AG10803 (cell line): ENCODE measurements at regions not wholly inside any gene's neighbourhood (a gene's known extent, or its start where the extent isn't known, plus 50 kb on each side); places are given as distances from the start of the nearest gene placed in this dataset.

Experiments used
- DNase-seq: peaks from one replicate; pipeline ENCODE4 v3.0.0; 2010; ENCODE audit warnings: low read depth
- H3K4me3 ChIP-seq: 2 replicates; pipeline ENCODE4 v1.5.1; 2011; ENCODE audit warnings: mild to moderate bottlenecking, low read length, control low read depth
- CTCF ChIP-seq: conservative IDR thresholded peaks from 2 replicates; pipeline ENCODE4 v1.5.1; 2011; ENCODE audit warnings: mild to moderate bottlenecking, low read length, control low read depth, inconsistent platforms

DNA sequence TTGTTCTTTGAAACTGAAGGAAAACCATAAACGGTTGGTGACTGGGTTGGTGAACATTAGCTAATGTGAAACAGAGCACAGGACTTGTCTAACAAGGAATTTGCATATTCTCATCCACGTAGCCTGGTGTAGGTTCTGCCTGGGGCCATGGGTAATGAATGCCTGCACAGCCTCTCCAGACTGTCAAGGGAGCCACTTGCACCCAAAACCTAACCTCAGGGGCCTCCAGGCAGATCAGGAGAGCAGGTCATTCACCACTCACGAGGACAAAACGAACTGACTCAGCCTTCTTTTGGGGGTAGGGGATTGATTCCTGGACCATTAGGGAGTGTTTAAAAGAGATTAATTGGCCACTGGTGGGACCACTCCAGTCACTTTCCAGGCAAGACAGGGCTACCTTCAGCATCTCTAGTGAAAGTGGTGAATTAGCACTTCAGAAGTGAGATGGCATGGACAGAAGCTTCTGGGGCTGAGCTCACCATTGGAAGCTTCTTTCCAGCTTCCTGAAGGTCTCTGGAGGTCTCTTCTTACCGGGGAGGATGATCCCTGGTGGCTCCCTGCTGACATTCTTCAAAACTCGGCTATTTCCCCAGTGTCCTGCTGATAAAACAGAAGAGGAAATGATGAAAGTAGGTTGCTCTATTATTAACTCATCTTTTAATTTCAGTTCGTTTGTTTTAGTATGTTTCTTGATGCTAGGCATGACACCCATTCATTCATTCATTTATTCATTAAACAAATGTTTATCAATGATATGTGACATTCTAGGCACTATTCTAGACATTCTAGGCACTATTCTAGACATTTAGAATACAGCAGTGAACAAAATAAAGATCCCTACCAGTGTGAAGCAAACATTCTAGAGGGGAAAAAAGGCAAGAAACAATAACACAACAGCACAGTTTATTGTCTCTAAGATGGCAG is 104.5 kb upstream of the LNX1 start:
- no peak overlapping the region for H3K4me3 ChIP-seq
- DNase-seq: no peak
- TF ChIP-seq CTCF: no peak

DNA sequence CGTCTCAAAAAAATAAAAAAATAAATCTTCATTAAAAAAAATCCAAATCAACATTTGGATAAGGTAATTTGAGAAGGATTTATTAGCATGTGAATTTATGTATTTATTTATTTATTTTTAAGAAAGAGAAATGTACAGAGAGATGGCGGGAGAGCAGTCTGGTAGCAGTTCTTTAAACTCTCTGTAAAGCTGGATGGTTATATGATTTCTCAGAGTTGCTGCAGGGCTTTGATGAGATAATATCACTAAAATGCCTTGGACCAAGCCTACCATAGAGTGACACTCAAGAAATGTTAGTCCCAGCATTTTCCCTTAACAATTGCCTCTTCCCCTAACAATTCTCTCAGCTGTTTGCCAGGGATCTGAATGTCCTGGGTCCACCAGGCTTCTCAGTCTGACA is 103.4 kb upstream of the LNX1 start:
- no peak for DNase-seq
- no peak overlapping the region for H3K4me3 ChIP-seq
- no peak for TF ChIP-seq CTCF

- no peak overlapping the region for H3K4me3 ChIP-seq
- TF ChIP-seq CTCF: no peak
- DNase-seq: no peak
These were observed 102.6 kb upstream of the LNX1 start for GRCh38 chr4:53693909-53694308.

GRCh38 chr4:53693408-53693807 is 102.1 kb upstream of the LNX1 start:
- no peak for DNase-seq
- no peak for TF ChIP-seq CTCF

GRCh38 chr4:53688186-53688790 is 97.0 kb upstream of the LNX1 start:
- peak; percentile 99 for DNase-seq
- no peak for TF ChIP-seq CTCF
- no peak overlapping the region for H3K4me3 ChIP-seq

More at GRCh38 chr4:53693408-53693807, 102.1 kb upstream of the LNX1 start:
- no peak overlapping the region for H3K4me3 ChIP-seq

- peak; percentile 24 for DNase-seq
- no peak for TF ChIP-seq CTCF
- no peak overlapping the region for H3K4me3 ChIP-seq
These were observed 95.2 kb upstream of the LNX1 start for GRCh38 chr4:53686521-53686920.
